ENCODE measurements at regions not wholly inside any gene's neighbourhood (a gene's known extent, or its start where the extent isn't known, plus 50 kb on each side); places are given as distances from the start of the nearest gene placed in this dataset.

DNA sequence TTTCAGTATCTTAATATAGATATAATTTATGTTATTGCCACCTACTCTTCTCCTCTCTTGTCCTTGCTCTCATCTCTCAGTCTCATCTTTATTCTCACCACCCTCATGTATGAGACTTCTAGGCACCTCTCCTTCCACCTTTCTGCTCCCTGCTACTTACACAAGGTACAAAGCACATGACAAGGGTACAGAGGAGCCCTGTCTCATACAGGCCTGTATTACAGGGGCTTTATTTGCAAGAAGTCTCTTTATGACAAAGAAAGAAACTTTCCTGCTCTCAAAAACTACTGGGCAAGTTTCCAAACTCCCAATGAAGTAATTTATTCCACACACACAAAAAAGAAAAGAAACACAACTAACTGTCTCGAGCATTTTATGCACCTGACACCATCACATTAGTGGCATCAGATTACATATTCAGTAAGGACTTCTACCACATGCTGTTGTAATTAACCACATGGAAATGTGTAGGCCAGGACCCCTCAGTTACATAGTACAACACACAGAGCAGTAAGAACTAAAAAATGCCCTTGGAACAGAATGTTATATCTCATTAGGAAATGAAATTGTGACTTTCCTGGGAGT, 253.1 kb downstream of the FZD1 start (continued):
- TF ChIP-seq, protein P1, sequence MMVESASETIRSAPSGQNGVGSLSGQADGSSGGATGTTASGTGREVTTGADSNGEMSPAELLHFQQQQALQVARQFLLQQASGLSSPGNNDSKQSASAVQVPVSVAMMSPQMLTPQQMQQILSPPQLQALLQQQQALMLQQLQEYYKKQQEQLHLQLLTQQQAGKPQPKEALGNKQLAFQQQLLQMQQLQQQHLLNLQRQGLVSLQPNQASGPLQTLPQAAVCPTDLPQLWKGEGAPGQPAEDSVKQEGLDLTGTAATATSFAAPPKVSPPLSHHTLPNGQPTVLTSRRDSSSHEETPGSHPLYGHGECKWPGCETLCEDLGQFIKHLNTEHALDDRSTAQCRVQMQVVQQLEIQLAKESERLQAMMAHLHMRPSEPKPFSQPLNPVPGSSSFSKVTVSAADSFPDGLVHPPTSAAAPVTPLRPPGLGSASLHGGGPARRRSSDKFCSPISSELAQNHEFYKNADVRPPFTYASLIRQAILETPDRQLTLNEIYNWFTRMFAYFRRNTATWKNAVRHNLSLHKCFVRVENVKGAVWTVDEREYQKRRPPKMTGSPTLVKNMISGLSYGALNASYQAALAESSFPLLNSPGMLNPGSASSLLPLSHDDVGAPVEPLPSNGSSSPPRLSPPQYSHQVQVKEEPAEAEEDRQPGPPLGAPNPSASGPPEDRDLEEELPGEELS (CRISPR knock-in tag; IDR thresholded peaks at IDR 0.05), result no peak
- TF ChIP-seq ATF1 (CRISPR knock-in tag; IDR thresholded peaks at IDR 0.05), result no peak
- no peak for TF ChIP-seq MXD4 (CRISPR knock-in tag; IDR thresholded peaks at IDR 0.05; ENCODE audit: borderline replicate concordance)
- no peak for TF ChIP-seq ELF4 (CRISPR knock-in tag; IDR thresholded peaks at IDR 0.05; ENCODE audit: low read depth)
- TF ChIP-seq, protein P2, sequence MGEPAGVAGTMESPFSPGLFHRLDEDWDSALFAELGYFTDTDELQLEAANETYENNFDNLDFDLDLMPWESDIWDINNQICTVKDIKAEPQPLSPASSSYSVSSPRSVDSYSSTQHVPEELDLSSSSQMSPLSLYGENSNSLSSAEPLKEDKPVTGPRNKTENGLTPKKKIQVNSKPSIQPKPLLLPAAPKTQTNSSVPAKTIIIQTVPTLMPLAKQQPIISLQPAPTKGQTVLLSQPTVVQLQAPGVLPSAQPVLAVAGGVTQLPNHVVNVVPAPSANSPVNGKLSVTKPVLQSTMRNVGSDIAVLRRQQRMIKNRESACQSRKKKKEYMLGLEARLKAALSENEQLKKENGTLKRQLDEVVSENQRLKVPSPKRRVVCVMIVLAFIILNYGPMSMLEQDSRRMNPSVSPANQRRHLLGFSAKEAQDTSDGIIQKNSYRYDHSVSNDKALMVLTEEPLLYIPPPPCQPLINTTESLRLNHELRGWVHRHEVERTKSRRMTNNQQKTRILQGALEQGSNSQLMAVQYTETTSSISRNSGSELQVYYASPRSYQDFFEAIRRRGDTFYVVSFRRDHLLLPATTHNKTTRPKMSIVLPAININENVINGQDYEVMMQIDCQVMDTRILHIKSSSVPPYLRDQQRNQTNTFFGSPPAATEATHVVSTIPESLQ (CRISPR knock-in tag; IDR thresholded peaks at IDR 0.05), result no peak
- TF ChIP-seq, protein P3, sequence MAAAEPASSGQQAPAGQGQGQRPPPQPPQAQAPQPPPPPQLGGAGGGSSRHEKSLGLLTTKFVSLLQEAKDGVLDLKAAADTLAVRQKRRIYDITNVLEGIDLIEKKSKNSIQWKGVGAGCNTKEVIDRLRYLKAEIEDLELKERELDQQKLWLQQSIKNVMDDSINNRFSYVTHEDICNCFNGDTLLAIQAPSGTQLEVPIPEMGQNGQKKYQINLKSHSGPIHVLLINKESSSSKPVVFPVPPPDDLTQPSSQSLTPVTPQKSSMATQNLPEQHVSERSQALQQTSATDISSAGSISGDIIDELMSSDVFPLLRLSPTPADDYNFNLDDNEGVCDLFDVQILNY (CRISPR knock-in tag; IDR thresholded peaks at IDR 0.05), result no peak
- no peak for TF ChIP-seq GTF2I (CRISPR knock-in tag; conservative IDR thresholded peaks at IDR 0.05)
- TF ChIP-seq EMX1 (CRISPR knock-in tag; IDR thresholded peaks at IDR 0.05), result no peak
- TF ChIP-seq, protein P4, sequence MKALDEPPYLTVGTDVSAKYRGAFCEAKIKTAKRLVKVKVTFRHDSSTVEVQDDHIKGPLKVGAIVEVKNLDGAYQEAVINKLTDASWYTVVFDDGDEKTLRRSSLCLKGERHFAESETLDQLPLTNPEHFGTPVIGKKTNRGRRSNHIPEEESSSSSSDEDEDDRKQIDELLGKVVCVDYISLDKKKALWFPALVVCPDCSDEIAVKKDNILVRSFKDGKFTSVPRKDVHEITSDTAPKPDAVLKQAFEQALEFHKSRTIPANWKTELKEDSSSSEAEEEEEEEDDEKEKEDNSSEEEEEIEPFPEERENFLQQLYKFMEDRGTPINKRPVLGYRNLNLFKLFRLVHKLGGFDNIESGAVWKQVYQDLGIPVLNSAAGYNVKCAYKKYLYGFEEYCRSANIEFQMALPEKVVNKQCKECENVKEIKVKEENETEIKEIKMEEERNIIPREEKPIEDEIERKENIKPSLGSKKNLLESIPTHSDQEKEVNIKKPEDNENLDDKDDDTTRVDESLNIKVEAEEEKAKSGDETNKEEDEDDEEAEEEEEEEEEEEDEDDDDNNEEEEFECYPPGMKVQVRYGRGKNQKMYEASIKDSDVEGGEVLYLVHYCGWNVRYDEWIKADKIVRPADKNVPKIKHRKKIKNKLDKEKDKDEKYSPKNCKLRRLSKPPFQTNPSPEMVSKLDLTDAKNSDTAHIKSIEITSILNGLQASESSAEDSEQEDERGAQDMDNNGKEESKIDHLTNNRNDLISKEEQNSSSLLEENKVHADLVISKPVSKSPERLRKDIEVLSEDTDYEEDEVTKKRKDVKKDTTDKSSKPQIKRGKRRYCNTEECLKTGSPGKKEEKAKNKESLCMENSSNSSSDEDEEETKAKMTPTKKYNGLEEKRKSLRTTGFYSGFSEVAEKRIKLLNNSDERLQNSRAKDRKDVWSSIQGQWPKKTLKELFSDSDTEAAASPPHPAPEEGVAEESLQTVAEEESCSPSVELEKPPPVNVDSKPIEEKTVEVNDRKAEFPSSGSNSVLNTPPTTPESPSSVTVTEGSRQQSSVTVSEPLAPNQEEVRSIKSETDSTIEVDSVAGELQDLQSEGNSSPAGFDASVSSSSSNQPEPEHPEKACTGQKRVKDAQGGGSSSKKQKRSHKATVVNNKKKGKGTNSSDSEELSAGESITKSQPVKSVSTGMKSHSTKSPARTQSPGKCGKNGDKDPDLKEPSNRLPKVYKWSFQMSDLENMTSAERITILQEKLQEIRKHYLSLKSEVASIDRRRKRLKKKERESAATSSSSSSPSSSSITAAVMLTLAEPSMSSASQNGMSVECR (CRISPR knock-in tag; IDR thresholded peaks at IDR 0.05; ENCODE audit: borderline replicate concordance), result no peak
- TF ChIP-seq ZNF416 (CRISPR knock-in tag; IDR thresholded peaks at IDR 0.05), result no peak

DNA sequence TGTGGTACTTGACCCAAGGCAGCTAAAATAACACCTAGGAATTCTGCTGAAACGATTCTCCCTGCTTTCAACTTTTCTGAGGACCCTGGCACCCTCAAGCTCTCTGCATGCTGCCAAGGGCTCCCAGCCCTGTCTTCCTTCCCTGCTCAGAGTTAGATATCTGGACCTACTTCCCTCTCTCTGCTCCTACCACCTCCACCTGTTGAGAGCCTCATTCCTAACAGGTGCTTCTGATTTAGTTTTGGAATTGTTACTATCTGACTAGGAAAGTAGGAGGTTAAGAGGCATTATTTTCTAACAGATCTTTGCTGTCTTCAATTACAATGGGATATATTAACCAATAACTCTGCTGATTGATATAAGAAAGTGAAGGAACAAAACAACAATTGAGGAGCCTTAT, 253.8 kb downstream of the FZD1 start:
- no peak for ATAC-seq
- Mint-ChIP-seq H3K36me3 (no peaks in the 10 kb centered on the region), H3K9me3 (peaks cover 5% of the 10 kb centered on the region), H3K4me1 (no peaks in the 10 kb centered on the region), H3K4me3 (no peak overlapping the region), H3K27me3 (ENCODE audit: low read depth) (no peaks in the 10 kb centered on the region; the same call in 1 of the 2 replicates), H3K27ac (no peak overlapping the region)
- no peak for TF ChIP-seq FOXP1 (CRISPR knock-in tag; IDR thresholded peaks at IDR 0.05; ENCODE audit: borderline replicate concordance)
- no peak for TF ChIP-seq KAT7 (CRISPR knock-in tag; IDR thresholded peaks at IDR 0.05; ENCODE audit: borderline replicate concordance)
- no peak for TF ChIP-seq TEAD4 (CRISPR knock-in tag; IDR thresholded peaks at IDR 0.05)
- DNase-seq (ENCODE audit: low spot score), result no peak
- CTCF ChIA-PET, result no interaction called here
- POLR2A ChIA-PET, result no interaction called here
